ENCODE measurements at regions not wholly inside any gene's neighbourhood (a gene's known extent, or its start where the extent isn't known, plus 50 kb on each side); places are given as distances from the start of the nearest gene placed in this dataset.

DNA sequence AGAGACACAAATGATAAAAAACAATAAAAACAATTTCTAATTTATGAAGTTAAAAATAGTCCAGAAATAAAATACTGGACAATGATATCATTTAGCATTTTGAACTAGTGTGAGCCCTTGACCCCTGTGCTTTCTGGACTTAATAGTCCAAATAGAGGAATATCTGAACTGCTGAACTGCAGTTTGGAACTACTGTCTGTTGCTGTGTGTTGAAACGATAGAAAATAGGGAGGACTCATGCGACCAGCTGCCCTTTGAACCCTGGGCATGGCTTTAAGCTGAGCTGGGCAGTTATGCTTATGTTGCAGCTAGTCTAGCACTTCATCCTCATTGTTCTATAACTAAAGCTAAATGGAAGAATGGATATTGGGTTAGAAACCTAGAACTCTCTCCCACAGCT is 99.5 kb downstream of the FMR1NB start:
- H3K4me1 ChIP-seq (ENCODE audit: insufficient read depth, low read length): no peaks in the 10 kb centered on the region
- WGBS (ENCODE audit: extremely low coverage, insufficient read length, low lambda C conversion rate): no CpG with 5 or more reads among the region's 2 CpGs
- Mint-ChIP-seq H3K36me3 (ENCODE audit: insufficient read depth in 1 of 3, low read depth in 3 of 3) (peaks cover 0 to 2% (median 2%) of the 10 kb centered on the region in 3 experiments; a peak in 1 of 7 replicates), H3K27me3 (ENCODE audit: low read depth) (no peaks in the 10 kb centered on the region), H3K4me1 (no peaks in the 10 kb centered on the region), H3K27ac (no peak overlapping the region), H3K9me3 (peaks cover 66 to 72% of the 10 kb centered on the region in 2 experiments), H3K4me3 (no peak overlapping the region)
- no peak overlapping the region for H2BK120ac ChIP-seq (ENCODE audit: low read depth, low read length, poor library complexity, severe bottlenecking)
- H3T11ph ChIP-seq (ENCODE audit: low read length): no peak overlapping the region
- H4K5ac ChIP-seq (ENCODE audit: insufficient read length, low read depth, low read length): no peak overlapping the region
- no peak overlapping the region for H3K23ac ChIP-seq (ENCODE audit: insufficient read length, low read depth, low read length)
- H3K4me2 ChIP-seq (ENCODE audit: insufficient read depth, insufficient read length, low read length): no peak overlapping the region
- no peaks in the 10 kb centered on the region for H3K79me1 ChIP-seq (ENCODE audit: insufficient read depth, low read depth, low read length, poor library complexity, severe bottlenecking)
- no peaks in the 10 kb centered on the region for H3K23me2 ChIP-seq (ENCODE audit: insufficient read length, low read depth, low read length, poor library complexity, severe bottlenecking)
- no peak overlapping the region for H3K18ac ChIP-seq (ENCODE audit: insufficient read length, low read depth, low read length)
- TF ChIP-seq, protein P1, sequence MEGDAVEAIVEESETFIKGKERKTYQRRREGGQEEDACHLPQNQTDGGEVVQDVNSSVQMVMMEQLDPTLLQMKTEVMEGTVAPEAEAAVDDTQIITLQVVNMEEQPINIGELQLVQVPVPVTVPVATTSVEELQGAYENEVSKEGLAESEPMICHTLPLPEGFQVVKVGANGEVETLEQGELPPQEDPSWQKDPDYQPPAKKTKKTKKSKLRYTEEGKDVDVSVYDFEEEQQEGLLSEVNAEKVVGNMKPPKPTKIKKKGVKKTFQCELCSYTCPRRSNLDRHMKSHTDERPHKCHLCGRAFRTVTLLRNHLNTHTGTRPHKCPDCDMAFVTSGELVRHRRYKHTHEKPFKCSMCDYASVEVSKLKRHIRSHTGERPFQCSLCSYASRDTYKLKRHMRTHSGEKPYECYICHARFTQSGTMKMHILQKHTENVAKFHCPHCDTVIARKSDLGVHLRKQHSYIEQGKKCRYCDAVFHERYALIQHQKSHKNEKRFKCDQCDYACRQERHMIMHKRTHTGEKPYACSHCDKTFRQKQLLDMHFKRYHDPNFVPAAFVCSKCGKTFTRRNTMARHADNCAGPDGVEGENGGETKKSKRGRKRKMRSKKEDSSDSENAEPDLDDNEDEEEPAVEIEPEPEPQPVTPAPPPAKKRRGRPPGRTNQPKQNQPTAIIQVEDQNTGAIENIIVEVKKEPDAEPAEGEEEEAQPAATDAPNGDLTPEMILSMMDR (conservative IDR thresholded peaks at IDR 0.05): no peak
- no peak overlapping the region for H2BK15ac ChIP-seq (ENCODE audit: low read depth, low read length)
- no peak overlapping the region for H2BK20ac ChIP-seq (ENCODE audit: low read depth, low read length, poor library complexity, severe bottlenecking)
- H3K79me2 ChIP-seq (ENCODE audit: insufficient read depth, low read length): no peaks in the 10 kb centered on the region
- H3K27me3 ChIP-seq (ENCODE audit: insufficient read depth, low read length): no peaks in the 10 kb centered on the region
- H3K27ac ChIP-seq (ENCODE audit: insufficient read length, low read depth, low read length): no peak overlapping the region
- no peak overlapping the region for H4K91ac ChIP-seq (ENCODE audit: insufficient read length, low read depth, low read length)
- no peak overlapping the region for H3K4ac ChIP-seq (ENCODE audit: low read depth, low read length)
- no peak overlapping the region for H2AFZ ChIP-seq (ENCODE audit: low read length)
- H2AK5ac ChIP-seq (ENCODE audit: insufficient read length, low read length): no peak overlapping the region
- no peak overlapping the region for H4K8ac ChIP-seq (replicated peaks; ENCODE audit: insufficient read length, low read depth, low read length)
- H3K14ac ChIP-seq (ENCODE audit: insufficient read depth, low read length): no peak overlapping the region
- peaks cover 7% of the 10 kb centered on the region for H3K9me3 ChIP-seq (ENCODE audit: control insufficient read depth, low read depth, low read length)
- H3K56ac ChIP-seq (ENCODE audit: insufficient read length, low read depth, low read length): no peak overlapping the region
- no peaks in the 10 kb centered on the region for H4K20me1 ChIP-seq (ENCODE audit: control insufficient read depth, insufficient read depth, insufficient read length)
- DNase-seq: no peak
- H2BK12ac ChIP-seq (ENCODE audit: insufficient read length, low read depth, low read length): no peak overlapping the region
- no peak overlapping the region for H2BK5ac ChIP-seq (ENCODE audit: insufficient read length, low read length)
- H3K9ac ChIP-seq (ENCODE audit: extremely low read depth, insufficient read length, low read length): no peak overlapping the region
